Transverse colon (tissue), 4 donors: ENCODE measurements at regions not wholly inside any gene's neighbourhood (a gene's known extent, or its start where the extent isn't known, plus 50 kb on each side); places are given as distances from the start of the nearest gene placed in this dataset.

ENCODE experiments used
- DNase-seq: peaks from one replicate; pipeline ENCODE4 v3.0.0-alpha.2; 2019
- H3K27ac ChIP-seq, 4 donors: fragments of 200-600 bp; sonication (generic); 2 replicates each; pipeline ENCODE4 v1.5.1; 2016 to 2018; ENCODE audit warnings: inconsistent platforms in 4 of 4
- H3K27me3 ChIP-seq: fragments of 200-600 bp; sonication (generic); 2 replicates; pipeline ENCODE4 v1.5.1; 2017; ENCODE audit warnings: inconsistent platforms
- H3K36me3 ChIP-seq, 4 donors: fragments of 200-600 bp; sonication (generic); 2 replicates each; pipeline ENCODE4 v1.5.1; 2017 to 2019; ENCODE audit warnings: inconsistent platforms in 4 of 4
- H3K4me1 ChIP-seq, 4 donors: fragments of 200-600 bp; sonication (generic); 2 replicates each; pipeline ENCODE4 v1.5.1; 2017 to 2020; ENCODE audit warnings: inconsistent platforms in 4 of 4
- H3K4me3 ChIP-seq, 4 donors: fragments of 200-600 bp; sonication (generic); 1 replicate in 1 of 4; 2 replicates in 3 of 4; pipeline versions ENCODE4 v1.5.1 to v1.6.1; 2017 to 2019; ENCODE audit warnings: inconsistent platforms in 4 of 4
- H3K9me3 ChIP-seq, 2 donors: fragments of 200-600 bp; sonication (generic); 2 replicates each; pipeline ENCODE4 v1.5.1; 2017 to 2019; ENCODE audit warnings: inconsistent platforms in 2 of 2
- CTCF ChIP-seq, 5 experiments: fragments of 200-600 bp in 3 of 5; fragments of 450-650 bp in 2 of 5; sonication (generic) in 3 of 5; IDR thresholded peaks; 1 replicate in 2 of 5; 2 replicates in 3 of 5; pipeline ENCODE4 v1.5.1; 2016 to 2017; ENCODE audit warnings: antibody characterized with exemption in 5 of 5, inconsistent platforms in 3 of 5, mild to moderate bottlenecking in 2 of 5, moderate library complexity in 1 of 5
- EP300 ChIP-seq: sonication (generic); formaldehyde crosslinking; IDR thresholded peaks from one replicate; pipeline ENCODE4 v1.6.1; 2017; ENCODE audit warnings: antibody characterized with exemption, low read depth
- POLR2A ChIP-seq: fragments of 450-650 bp; IDR thresholded peaks from one replicate; pipeline ENCODE4 v1.6.1; 2016; ENCODE audit warnings: antibody characterized with exemption, mild to moderate bottlenecking, moderate library complexity
- POLR2AphosphoS5 ChIP-seq, 3 donors: sonication (generic); formaldehyde crosslinking; IDR thresholded peaks; one replicate each; pipeline ENCODE4 v1.6.1; 2016; ENCODE audit warnings: antibody characterized with exemption in 3 of 3
- WGBS, 2 donors: methylation state at CpG; one replicate each; pipeline ENCODE4 v1.1.5; 2018; ENCODE audit warnings: low coverage in 1 of 2; 5-methylcytosine and 5-hydroxymethylcytosine counted together
- in situ Hi-C, 4 donors: fragments of 200-750 bp; cut with MboI; loops; one replicate each; pipeline versions ENCODE4 v1.15.0 to v1.15.1; 2017; ENCODE audit warnings: low sequenced_read_pairs in 3 of 4, low pct_ligation_motif_present in 1 of 4, low pct_unique_long_range_greater_than_20kb in 1 of 4
- intact Hi-C: fragments of 100-400 bp; cut with DNase I; formaldehyde crosslinking; loops from one replicate; pipeline ENCODE4 v1.15.1; 2023; ENCODE audit warnings: low total_unique reads

- no peaks in the 10 kb centered on the region for H3K27me3 ChIP-seq
- peaks cover 0 to 34% (median 24%) of the 10 kb centered on the region in 4 donors for H3K4me1 ChIP-seq
- intact Hi-C loops, result no loop called here
- no peaks in the 10 kb centered on the region for H3K36me3 ChIP-seq
- TF ChIP-seq POLR2A (no peak), CTCF (IDR thresholded peaks at IDR 0.05) (no peak), EP300 (no peak), POLR2AphosphoS5 (IDR thresholded peaks at IDR 0.05) (no peak)
- in situ Hi-C loops, result no loop called here
- H3K9me3 ChIP-seq, result no peaks in the 10 kb centered on the region
- no peak overlapping the region for H3K27ac ChIP-seq
- DNase-seq, result no peak
- no peak overlapping the region for H3K4me3 ChIP-seq
Measured at GRCh38 chr2:176502619-176503018, 233.4 kb downstream of the MTX2 start.

DNA sequence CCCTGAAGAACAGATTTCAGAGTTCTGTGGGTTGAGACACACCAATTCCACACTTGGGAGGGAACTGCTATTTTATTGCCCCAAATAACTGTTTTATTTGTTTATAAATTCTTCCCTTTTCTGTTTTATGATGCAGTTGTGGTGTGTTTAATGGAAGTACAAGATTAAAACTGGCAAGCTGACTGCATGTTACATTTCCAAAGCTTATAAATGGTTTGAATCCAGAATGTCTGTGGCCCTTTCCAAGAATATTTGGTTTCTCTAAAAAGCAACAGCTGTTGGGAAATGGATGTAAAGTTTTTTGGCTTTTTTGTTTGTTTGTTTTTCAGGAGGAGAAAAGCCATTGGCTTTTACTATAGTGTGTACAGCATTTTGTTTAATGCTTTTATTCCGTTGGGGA, 234.5 kb downstream of the MTX2 start:
- Histone ChIP-seq H3K36me3 (no peaks in the 10 kb centered on the region), H3K27me3 (no peaks in the 10 kb centered on the region), H3K4me1 (peaks cover 0 to 40% (median 26%) of the 10 kb centered on the region in 4 donors), H3K4me3 (no peak overlapping the region), H3K27ac (no peak overlapping the region), H3K9me3 (no peaks in the 10 kb centered on the region)
- intact Hi-C loops, result no loop called here
- WGBS, 2 donors, result 38 to 39% methylated on average over 1 of the region's 1 CpG
- no peak for DNase-seq
- TF ChIP-seq POLR2A, result no peak
- TF ChIP-seq POLR2AphosphoS5 (IDR thresholded peaks at IDR 0.05), result no peak
- TF ChIP-seq CTCF (IDR thresholded peaks at IDR 0.05), result no peak
- no peak for TF ChIP-seq EP300
- in situ Hi-C loops, result no loop called here

DNA sequence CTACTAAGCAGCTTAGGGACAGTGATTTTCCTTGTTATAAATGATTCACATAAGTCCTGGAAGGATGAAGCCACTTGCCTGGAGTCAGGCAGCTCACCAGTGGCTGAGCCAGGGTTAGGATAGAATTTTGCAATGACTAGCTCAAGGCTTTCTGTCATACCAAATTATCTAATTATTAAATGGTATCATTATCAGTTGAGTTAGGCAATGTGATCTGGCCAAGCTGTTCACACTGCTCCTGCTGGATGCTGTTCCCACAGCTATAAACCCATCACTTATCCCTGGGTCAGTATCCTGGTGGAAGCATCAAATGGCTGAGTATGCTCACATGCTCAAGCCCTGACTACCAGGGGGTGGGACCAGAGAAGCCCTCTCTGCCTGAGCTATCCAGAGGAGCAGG, 235.2 kb downstream of the MTX2 start:
- no peaks in the 10 kb centered on the region for H3K27me3 ChIP-seq
- in situ Hi-C loops (no loop called here), intact Hi-C loops (no loop called here)
- H3K27ac ChIP-seq, result no peak overlapping the region
- peaks cover 0 to 40% (median 26%) of the 10 kb centered on the region in 4 donors for H3K4me1 ChIP-seq
- TF ChIP-seq EP300 (no peak), CTCF (IDR thresholded peaks at IDR 0.05) (no peak)
- no peaks in the 10 kb centered on the region for H3K36me3 ChIP-seq
- H3K9me3 ChIP-seq, result no peaks in the 10 kb centered on the region
- H3K4me3 ChIP-seq, result no peak overlapping the region
- no peak for DNase-seq

DNA sequence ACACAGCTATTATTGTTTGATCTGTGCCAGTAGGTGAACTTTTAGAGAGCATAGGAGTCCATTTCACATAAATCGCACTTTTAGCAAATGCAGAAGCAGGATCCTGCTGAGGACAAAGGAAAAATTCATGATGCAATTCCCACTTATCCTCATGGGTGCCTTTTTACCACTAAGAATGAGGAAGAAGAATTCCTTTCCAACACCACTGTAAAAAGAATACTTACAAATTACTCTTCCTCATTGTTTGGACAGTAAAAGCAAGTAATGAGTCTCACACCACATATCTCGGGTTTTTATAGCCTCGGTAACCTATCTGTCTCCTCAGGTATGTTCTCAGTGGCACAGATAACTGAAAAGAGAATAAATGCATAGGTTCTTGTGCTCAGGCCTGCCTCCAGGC, 238.5 kb downstream of the MTX2 start:
- Histone ChIP-seq H3K27me3 (no peaks in the 10 kb centered on the region), H3K4me1 (peaks cover 0 to 22% (median 16%) of the 10 kb centered on the region in 4 donors), H3K9me3 (no peaks in the 10 kb centered on the region), H3K27ac (no peak overlapping the region), H3K36me3 (no peaks in the 10 kb centered on the region), H3K4me3 (no peak overlapping the region)
- WGBS, 2 donors, result 39 to 60% methylated on average over 2 to 3 of the region's 3 CpGs
- TF ChIP-seq CTCF (IDR thresholded peaks at IDR 0.05) (no peak), POLR2AphosphoS5 (IDR thresholded peaks at IDR 0.05) (no peak), EP300 (no peak)
- intact Hi-C loops, result no loop called here
- no peak for DNase-seq
- in situ Hi-C loops, result no loop called here
